NAMALWA (cell line): ENCODE measurements at regions not wholly inside any gene's neighbourhood (a gene's known extent, or its start where the extent isn't known, plus 50 kb on each side); places are given as distances from the start of the nearest gene placed in this dataset.

Experiments used
- DNase-seq: peaks from one replicate; pipeline ENCODE4 v3.0.0-alpha.2; 2015; ENCODE audit warnings: low spot score

- DNase-seq: no peak
Observed at GRCh38 chr2:153105829-153106578, 372.6 kb downstream of the RPRM start.

GRCh38 chr2:153101187-153101586 lies 377.4 kb downstream of the RPRM start:
- DNase-seq: no peak

- no peak for DNase-seq
Observed at GRCh38 chr2:153100151-153100550, 378.4 kb downstream of the RPRM start.

- no peak for DNase-seq
Observed at GRCh38 chr2:153098073-153098472, 379.7 kb downstream of the ARL6IP6 start.

GRCh38 chr2:153096272-153096671 lies 377.9 kb downstream of the ARL6IP6 start:
- DNase-seq: no peak

GRCh38 chr2:153091344-153091743 lies 372.9 kb downstream of the ARL6IP6 start:
- no peak for DNase-seq

GRCh38 chr2:153079315-153079714 lies 360.9 kb downstream of the ARL6IP6 start:
- DNase-seq: no peak

- no peak for DNase-seq
Observed at GRCh38 chr2:153077311-153077710, 358.9 kb downstream of the ARL6IP6 start.

GRCh38 chr2:153074207-153074606 lies 355.8 kb downstream of the ARL6IP6 start:
- DNase-seq: no peak

GRCh38 chr2:153072813-153073212 lies 354.4 kb downstream of the ARL6IP6 start:
- no peak for DNase-seq

GRCh38 chr2:153072077-153072476 lies 353.7 kb downstream of the ARL6IP6 start:
- DNase-seq: no peak

GRCh38 chr2:153071090-153071489 lies 352.7 kb downstream of the ARL6IP6 start:
- no peak for DNase-seq

GRCh38 chr2:153068915-153069314 lies 350.5 kb downstream of the ARL6IP6 start:
- DNase-seq: no peak

GRCh38 chr2:153068052-153068451 lies 349.6 kb downstream of the ARL6IP6 start:
- DNase-seq: no peak

GRCh38 chr2:153059338-153060052 lies 341.1 kb downstream of the ARL6IP6 start:
- DNase-seq: no peak

- DNase-seq: no peak
Observed at GRCh38 chr2:153057743-153058142, 339.3 kb downstream of the ARL6IP6 start.

GRCh38 chr2:153055182-153055581 lies 336.8 kb downstream of the ARL6IP6 start:
- DNase-seq: no peak

GRCh38 chr2:153052807-153053559 lies 334.6 kb downstream of the ARL6IP6 start:
- DNase-seq: no peak

GRCh38 chr2:153047220-153047619 lies 328.8 kb downstream of the ARL6IP6 start:
- no peak for DNase-seq

GRCh38 chr2:153043385-153043784 lies 325.0 kb downstream of the ARL6IP6 start:
- DNase-seq: no peak

- no peak for DNase-seq
Observed at GRCh38 chr2:153028626-153029025, 310.2 kb downstream of the ARL6IP6 start.

GRCh38 chr2:153027533-153027932 lies 309.1 kb downstream of the ARL6IP6 start:
- DNase-seq: no peak

GRCh38 chr2:153020201-153020600 lies 301.8 kb downstream of the ARL6IP6 start:
- DNase-seq: no peak
